Mucosa of stomach (tissue), 1 donor: ENCODE measurements at regions not wholly inside any gene's neighbourhood (a gene's known extent, or its start where the extent isn't known, plus 50 kb on each side); places are given as distances from the start of the nearest gene placed in this dataset.

Experiments
- H3K27me3 ChIP-seq: one replicate; pipeline ENCODE4 v1.7.0; 2013; ENCODE audit warnings: mild to moderate bottlenecking, low read length; ENCODE audit not compliant: control insufficient read depth, insufficient read depth
- H3K36me3 ChIP-seq: one replicate; pipeline ENCODE4 v1.7.0; 2013; ENCODE audit warnings: low read length; ENCODE audit not compliant: control insufficient read depth, insufficient read depth
- H3K4me1 ChIP-seq: one replicate; pipeline ENCODE4 v1.7.0; 2013; ENCODE audit warnings: mild to moderate bottlenecking, low read length; ENCODE audit not compliant: control insufficient read depth, insufficient read depth
- H3K4me3 ChIP-seq: one replicate; pipeline ENCODE4 v1.7.0; 2013; ENCODE audit warnings: low read length
- H3K9ac ChIP-seq: one replicate; pipeline ENCODE4 v1.7.0; 2013; ENCODE audit warnings: mild to moderate bottlenecking, low read length, moderate library complexity
- H3K9me3 ChIP-seq: one replicate; pipeline ENCODE4 v1.7.0; 2013; ENCODE audit warnings: mild to moderate bottlenecking, low read length, moderate library complexity; ENCODE audit not compliant: control insufficient read depth
- donor health status: Pancreatic carcinoma.

DNA sequence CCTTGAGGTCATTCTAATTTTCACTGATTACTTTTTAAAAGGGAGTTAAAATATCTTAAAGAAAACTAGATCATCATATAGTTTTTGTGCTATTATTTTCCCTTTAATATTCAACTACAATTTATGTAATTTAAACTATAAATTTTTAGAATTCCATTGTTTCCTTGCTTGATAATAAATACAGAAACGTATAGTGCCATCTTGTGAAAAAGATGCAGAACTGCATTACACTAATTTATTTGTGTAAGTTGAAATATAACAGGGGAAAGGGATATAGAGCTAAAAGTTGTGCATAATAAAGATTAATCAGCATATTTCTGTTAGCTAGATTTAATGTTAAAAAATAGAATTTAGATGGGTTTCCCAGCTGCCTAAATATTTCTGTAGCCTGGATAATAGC lies 61.5 kb upstream of the TDRD3 start:
- H3K27me3 ChIP-seq = peaks cover 4% of the 10 kb centered on the region
- H3K4me3 ChIP-seq = no peak overlapping the region
- no peak overlapping the region for H3K9ac ChIP-seq
- no peaks in the 10 kb centered on the region for H3K36me3 ChIP-seq
- H3K4me1 ChIP-seq = peaks cover 5% of the 10 kb centered on the region
- H3K9me3 ChIP-seq = no peaks in the 10 kb centered on the region

GRCh38 chr13:60338754-60339153 lies 58.3 kb upstream of the TDRD3 start:
- Histone ChIP-seq H3K4me1 (no peaks in the 10 kb centered on the region), H3K9ac (no peak overlapping the region), H3K9me3 (no peaks in the 10 kb centered on the region), H3K27me3 (peaks cover 4% of the 10 kb centered on the region), H3K36me3 (no peaks in the 10 kb centered on the region), H3K4me3 (no peak overlapping the region)

DNA sequence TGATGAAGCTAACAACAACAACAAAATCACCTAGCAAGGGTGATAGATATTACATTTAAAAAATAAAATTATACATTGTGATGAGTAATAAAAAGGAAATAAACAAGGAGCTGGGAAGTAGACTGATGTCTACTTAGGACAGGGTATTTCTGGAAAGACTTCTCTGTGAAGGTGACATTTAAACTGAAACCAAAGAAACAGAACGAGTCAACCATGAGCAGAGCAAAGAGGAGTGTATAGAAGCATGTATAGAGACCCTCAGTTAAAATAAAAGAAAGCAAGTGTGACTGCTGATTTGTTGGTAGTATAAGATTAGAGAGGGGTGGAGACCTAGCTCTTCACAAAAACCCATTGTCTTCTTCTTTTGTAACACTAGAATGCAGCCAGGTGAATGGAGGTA lies 53.0 kb upstream of the TDRD3 start:
- Histone ChIP-seq H3K36me3 (no peaks in the 10 kb centered on the region), H3K4me3 (no peak overlapping the region), H3K9ac (no peak overlapping the region), H3K9me3 (no peaks in the 10 kb centered on the region), H3K4me1 (no peaks in the 10 kb centered on the region), H3K27me3 (peaks cover 3% of the 10 kb centered on the region)

DNA sequence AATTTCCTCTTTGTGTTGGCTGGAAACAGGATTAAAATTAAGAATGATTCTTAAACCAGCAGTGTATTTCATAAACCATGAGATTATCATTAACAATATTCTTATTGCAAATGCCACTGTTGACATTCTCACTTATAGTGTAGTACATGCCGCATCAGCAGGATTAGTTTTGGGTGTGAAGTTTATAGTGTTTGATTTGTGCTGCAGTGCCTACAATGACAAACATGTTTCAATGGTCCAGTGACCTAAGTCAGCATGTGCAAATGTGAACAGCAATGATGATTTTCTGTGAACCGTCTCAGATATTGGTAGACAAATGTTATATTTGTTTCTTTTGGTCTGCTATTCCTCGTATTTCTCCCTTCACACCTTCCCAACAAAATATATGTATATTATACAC lies 49.8 kb upstream of the TDRD3 start:
- Histone ChIP-seq H3K36me3 (no peaks in the 10 kb centered on the region), H3K9ac (no peak overlapping the region), H3K9me3 (no peaks in the 10 kb centered on the region), H3K4me3 (no peak overlapping the region), H3K27me3 (no peaks in the 10 kb centered on the region), H3K4me1 (no peaks in the 10 kb centered on the region)
